ENCODE measurements at regions not wholly inside any gene's neighbourhood (a gene's known extent, or its start where the extent isn't known, plus 50 kb on each side); places are given as distances from the start of the nearest gene placed in this dataset.

GRCh38 chr6:113169484-113169883 is 687.7 kb upstream of the MARCKS start:
- Mint-ChIP-seq H3K36me3 (ENCODE audit: unreplicated experiment) (peaks cover 5% of the 10 kb centered on the region), H3K27ac (ENCODE audit: unreplicated experiment) (no peak overlapping the region), H3K27me3 (ENCODE audit: unreplicated experiment) (no peaks in the 10 kb centered on the region), H3K4me3 (ENCODE audit: unreplicated experiment) (no peak overlapping the region), H3K9me3 (ENCODE audit: unreplicated experiment) (peaks cover 7% of the 10 kb centered on the region), H3K4me1 (ENCODE audit: unreplicated experiment) (peaks cover 26% of the 10 kb centered on the region)
- no peak for DNase-seq (ENCODE audit: extremely low spot score, unreplicated experiment)
- no peak for TF ChIP-seq CTCF (IDR thresholded peaks at IDR 0.05)

- H3K4me3 Mint-ChIP-seq (ENCODE audit: unreplicated experiment) = no peak overlapping the region
- no peaks in the 10 kb centered on the region for H3K27me3 Mint-ChIP-seq (ENCODE audit: unreplicated experiment)
- DNase-seq (ENCODE audit: extremely low spot score, unreplicated experiment) = no peak
- TF ChIP-seq CTCF (IDR thresholded peaks at IDR 0.05) = no peak
- no peak overlapping the region for H3K27ac Mint-ChIP-seq (ENCODE audit: unreplicated experiment)
- H3K36me3 Mint-ChIP-seq (ENCODE audit: unreplicated experiment) = peaks cover 9% of the 10 kb centered on the region
- peaks cover 11% of the 10 kb centered on the region for H3K9me3 Mint-ChIP-seq (ENCODE audit: unreplicated experiment)
- peaks cover 26% of the 10 kb centered on the region for H3K4me1 Mint-ChIP-seq (ENCODE audit: unreplicated experiment)
Observed at GRCh38 chr6:113170454-113170853, 686.7 kb upstream of the MARCKS start.

- TF ChIP-seq CTCF (IDR thresholded peaks at IDR 0.05) = no peak
- Mint-ChIP-seq H3K27me3 (ENCODE audit: unreplicated experiment) (no peaks in the 10 kb centered on the region), H3K9me3 (ENCODE audit: unreplicated experiment) (peaks cover 11% of the 10 kb centered on the region), H3K36me3 (ENCODE audit: unreplicated experiment) (peaks cover 9% of the 10 kb centered on the region), H3K4me1 (ENCODE audit: unreplicated experiment) (peaks cover 22% of the 10 kb centered on the region), H3K27ac (ENCODE audit: unreplicated experiment) (no peak overlapping the region), H3K4me3 (ENCODE audit: unreplicated experiment) (no peak overlapping the region)
- no peak for DNase-seq (ENCODE audit: extremely low spot score, unreplicated experiment)
Observed at GRCh38 chr6:113171882-113172281, 685.3 kb upstream of the MARCKS start.

- TF ChIP-seq CTCF (IDR thresholded peaks at IDR 0.05) = no peak
- H3K4me1 Mint-ChIP-seq (ENCODE audit: unreplicated experiment) = peaks cover 16% of the 10 kb centered on the region
- H3K27me3 Mint-ChIP-seq (ENCODE audit: unreplicated experiment) = no peaks in the 10 kb centered on the region
- H3K4me3 Mint-ChIP-seq (ENCODE audit: unreplicated experiment) = no peak overlapping the region
- H3K36me3 Mint-ChIP-seq (ENCODE audit: unreplicated experiment) = peaks cover 9% of the 10 kb centered on the region
- no peak for DNase-seq (ENCODE audit: extremely low spot score, unreplicated experiment)
- H3K9me3 Mint-ChIP-seq (ENCODE audit: unreplicated experiment) = peaks cover 11% of the 10 kb centered on the region
- peak overlapping the region; percentile 72 for H3K27ac Mint-ChIP-seq (ENCODE audit: unreplicated experiment)
Observed at GRCh38 chr6:113172531-113172966, 684.6 kb upstream of the MARCKS start.

- Mint-ChIP-seq H3K4me1 (ENCODE audit: unreplicated experiment) (peaks cover 25% of the 10 kb centered on the region), H3K27me3 (ENCODE audit: unreplicated experiment) (no peaks in the 10 kb centered on the region), H3K27ac (ENCODE audit: unreplicated experiment) (no peak overlapping the region), H3K4me3 (ENCODE audit: unreplicated experiment) (no peak overlapping the region), H3K36me3 (ENCODE audit: unreplicated experiment) (peaks cover 3% of the 10 kb centered on the region), H3K9me3 (ENCODE audit: unreplicated experiment) (peaks cover 4% of the 10 kb centered on the region)
- DNase-seq (ENCODE audit: extremely low spot score, unreplicated experiment) = no peak
- no peak for TF ChIP-seq CTCF (IDR thresholded peaks at IDR 0.05)
Observed at GRCh38 chr6:113178349-113178748, 678.8 kb upstream of the MARCKS start.

Measured in osteocyte (in vitro differentiated cells).